Parathyroid adenoma (tissue), 2 donors: ENCODE measurements at regions not wholly inside any gene's neighbourhood (a gene's known extent, or its start where the extent isn't known, plus 50 kb on each side); places are given as distances from the start of the nearest gene placed in this dataset.

Source experiments
- H2AFZ ChIP-seq: fragments of 300-600 bp; sonication (generic); one replicate; pipeline ENCODE4 v1.7.0; 2017; ENCODE audit warnings: antibody characterized with exemption, mild to moderate bottlenecking
- H3K27ac ChIP-seq: fragments of 300-600 bp; sonication (generic); one replicate; pipeline ENCODE4 v1.7.0; 2017
- H3K27me3 ChIP-seq: fragments of 300-600 bp; sonication (generic); one replicate; pipeline ENCODE4 v1.7.0; 2017; ENCODE audit warnings: low read length; ENCODE audit not compliant: control insufficient read depth, insufficient read depth
- H3K36me3 ChIP-seq: fragments of 300-600 bp; sonication (generic); one replicate; pipeline ENCODE4 v1.7.0; 2017; ENCODE audit warnings: low read length; ENCODE audit not compliant: control insufficient read depth, insufficient read depth
- H3K4me1 ChIP-seq: fragments of 300-600 bp; sonication (generic); one replicate; pipeline ENCODE4 v1.7.0; 2017; ENCODE audit warnings: control low read depth
- H3K4me2 ChIP-seq: fragments of 300-600 bp; sonication (generic); one replicate; pipeline ENCODE4 v1.7.0; 2017; ENCODE audit warnings: low read length
- H3K4me3 ChIP-seq: fragments of 300-600 bp; sonication (generic); one replicate; pipeline ENCODE4 v1.7.0; 2017; ENCODE audit warnings: low read depth, low read length
- H3K79me2 ChIP-seq: fragments of 300-600 bp; sonication (generic); one replicate; pipeline ENCODE4 v1.7.0; 2017; ENCODE audit warnings: control low read depth
- H3K9ac ChIP-seq: fragments of 300-600 bp; sonication (generic); one replicate; pipeline ENCODE4 v1.7.0; 2017; ENCODE audit warnings: mild to moderate bottlenecking
- H3K9me3 ChIP-seq: fragments of 300-600 bp; sonication (generic); one replicate; pipeline ENCODE4 v1.7.0; 2017; ENCODE audit warnings: low read length; ENCODE audit not compliant: control insufficient read depth
- TF ChIP-seq, protein P1 (sequence below): fragments of 300-600 bp; sonication (generic); IDR thresholded peaks from one replicate; pipeline ENCODE4 v1.7.0; 2017; ENCODE audit warnings: antibody characterized with exemption, mild to moderate bottlenecking
- donor health status: primary hyperparathyroidism.

DNA sequence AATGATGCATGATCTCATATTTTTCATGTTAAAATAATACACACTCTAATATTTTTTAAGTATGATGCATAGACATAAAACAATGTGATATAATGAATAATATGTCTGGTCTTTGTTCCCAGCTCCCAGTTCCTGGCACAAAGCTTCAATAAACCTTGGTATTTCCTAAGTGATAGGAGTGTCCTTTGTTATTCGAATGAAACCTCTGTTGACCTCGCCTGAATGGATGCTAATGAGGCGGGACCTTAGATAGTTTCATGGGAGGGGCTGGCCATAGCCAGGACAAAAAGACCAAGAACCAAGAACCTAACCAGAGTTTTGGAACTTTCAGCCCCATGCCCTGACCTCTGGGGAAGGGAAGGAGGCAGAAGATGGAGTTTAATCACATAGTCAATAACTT lies 257.7 kb upstream of the COPS8 start:
- Histone ChIP-seq H3K79me2 (no peaks in the 10 kb centered on the region), H3K9me3 (no peaks in the 10 kb centered on the region), H3K27ac (no peak overlapping the region), H3K4me1 (no peaks in the 10 kb centered on the region), H3K4me2 (no peak overlapping the region), H3K27me3 (no peaks in the 10 kb centered on the region), H3K36me3 (no peaks in the 10 kb centered on the region), H3K9ac (no peak overlapping the region), H3K4me3 (no peak overlapping the region), H2AFZ (no peak overlapping the region)
- TF ChIP-seq, protein P1, sequence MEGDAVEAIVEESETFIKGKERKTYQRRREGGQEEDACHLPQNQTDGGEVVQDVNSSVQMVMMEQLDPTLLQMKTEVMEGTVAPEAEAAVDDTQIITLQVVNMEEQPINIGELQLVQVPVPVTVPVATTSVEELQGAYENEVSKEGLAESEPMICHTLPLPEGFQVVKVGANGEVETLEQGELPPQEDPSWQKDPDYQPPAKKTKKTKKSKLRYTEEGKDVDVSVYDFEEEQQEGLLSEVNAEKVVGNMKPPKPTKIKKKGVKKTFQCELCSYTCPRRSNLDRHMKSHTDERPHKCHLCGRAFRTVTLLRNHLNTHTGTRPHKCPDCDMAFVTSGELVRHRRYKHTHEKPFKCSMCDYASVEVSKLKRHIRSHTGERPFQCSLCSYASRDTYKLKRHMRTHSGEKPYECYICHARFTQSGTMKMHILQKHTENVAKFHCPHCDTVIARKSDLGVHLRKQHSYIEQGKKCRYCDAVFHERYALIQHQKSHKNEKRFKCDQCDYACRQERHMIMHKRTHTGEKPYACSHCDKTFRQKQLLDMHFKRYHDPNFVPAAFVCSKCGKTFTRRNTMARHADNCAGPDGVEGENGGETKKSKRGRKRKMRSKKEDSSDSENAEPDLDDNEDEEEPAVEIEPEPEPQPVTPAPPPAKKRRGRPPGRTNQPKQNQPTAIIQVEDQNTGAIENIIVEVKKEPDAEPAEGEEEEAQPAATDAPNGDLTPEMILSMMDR = no peak

DNA sequence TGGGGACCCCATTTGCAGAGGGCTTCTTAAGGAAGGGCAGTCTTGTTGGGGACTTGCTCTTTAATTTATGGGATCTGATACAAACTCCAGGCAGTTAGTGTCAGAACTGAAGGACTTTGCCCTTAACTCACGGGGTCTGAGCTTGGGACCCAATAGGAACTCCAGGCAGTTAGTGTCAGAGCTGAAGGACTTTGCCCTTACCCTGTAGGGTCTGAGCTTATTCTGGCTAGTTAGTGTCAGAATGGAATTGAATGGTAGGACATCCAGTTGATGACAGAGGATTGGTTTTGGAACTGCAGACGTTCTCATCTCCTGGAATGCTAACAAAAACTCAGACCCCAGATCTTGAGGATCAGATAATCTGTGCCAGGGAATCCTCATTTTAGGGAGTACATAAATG lies 256.9 kb upstream of the COPS8 start:
- H3K4me1 ChIP-seq = no peaks in the 10 kb centered on the region
- no peak overlapping the region for H3K4me2 ChIP-seq
- H3K9me3 ChIP-seq = no peaks in the 10 kb centered on the region
- no peak overlapping the region for H3K4me3 ChIP-seq
- no peaks in the 10 kb centered on the region for H3K79me2 ChIP-seq
- H3K36me3 ChIP-seq = no peaks in the 10 kb centered on the region
- no peak overlapping the region for H3K9ac ChIP-seq
- H3K27me3 ChIP-seq = no peaks in the 10 kb centered on the region
- no peak overlapping the region for H3K27ac ChIP-seq
- no peak overlapping the region for H2AFZ ChIP-seq
- TF ChIP-seq, protein P1 = no peak

DNA sequence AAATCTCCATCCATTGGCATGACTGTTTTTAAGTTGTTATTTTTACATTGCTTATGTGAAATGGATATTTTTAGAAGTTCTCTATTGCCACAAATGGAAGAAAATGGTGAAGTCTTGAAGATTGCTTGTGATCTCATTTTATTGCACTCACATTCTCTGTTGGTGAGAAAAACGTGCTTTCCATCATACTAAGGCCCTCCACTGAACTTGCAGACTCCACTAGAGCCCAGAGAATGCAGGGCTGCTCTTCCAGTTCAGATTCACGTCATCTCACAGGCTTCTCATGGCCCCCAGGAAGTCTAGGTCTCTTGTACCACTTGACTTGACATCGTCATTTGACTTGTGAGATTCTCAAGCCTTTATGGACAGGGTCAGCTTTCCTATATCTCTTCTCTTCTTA lies 254.8 kb upstream of the COPS8 start:
- Histone ChIP-seq H3K4me2 (no peak overlapping the region), H3K27me3 (no peaks in the 10 kb centered on the region), H3K9ac (no peak overlapping the region), H3K27ac (no peak overlapping the region), H3K9me3 (no peaks in the 10 kb centered on the region), H2AFZ (no peak overlapping the region), H3K79me2 (no peaks in the 10 kb centered on the region), H3K36me3 (no peaks in the 10 kb centered on the region), H3K4me3 (no peak overlapping the region), H3K4me1 (no peaks in the 10 kb centered on the region)
- TF ChIP-seq, protein P1 = no peak

DNA sequence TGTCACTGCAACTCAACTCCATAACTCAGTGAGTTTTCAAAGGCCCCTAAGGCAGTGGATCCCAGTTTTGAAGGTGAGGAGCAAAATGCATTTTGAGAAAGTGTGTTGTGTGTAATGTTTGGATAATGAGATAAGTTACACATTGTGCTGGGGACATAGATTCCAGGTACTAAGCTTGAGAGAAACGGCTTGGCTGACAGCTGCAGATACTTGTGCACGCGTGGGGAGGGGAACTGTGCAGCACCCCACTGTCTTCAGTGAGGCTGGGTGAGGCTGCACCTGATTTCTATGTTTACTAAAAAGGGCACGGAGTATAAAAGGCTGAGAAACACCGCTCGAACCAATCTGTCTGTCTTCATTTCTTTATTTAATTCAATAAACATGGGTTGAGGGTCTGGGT lies 254.0 kb upstream of the COPS8 start:
- no peak overlapping the region for H2AFZ ChIP-seq
- H3K27ac ChIP-seq = no peak overlapping the region
- no peak overlapping the region for H3K4me3 ChIP-seq
- no peaks in the 10 kb centered on the region for H3K27me3 ChIP-seq
- TF ChIP-seq, protein P1 = no peak
- H3K36me3 ChIP-seq = no peaks in the 10 kb centered on the region
- H3K9ac ChIP-seq = no peak overlapping the region
- no peaks in the 10 kb centered on the region for H3K9me3 ChIP-seq
- no peaks in the 10 kb centered on the region for H3K4me1 ChIP-seq
- H3K79me2 ChIP-seq = no peaks in the 10 kb centered on the region
- H3K4me2 ChIP-seq = no peak overlapping the region

DNA sequence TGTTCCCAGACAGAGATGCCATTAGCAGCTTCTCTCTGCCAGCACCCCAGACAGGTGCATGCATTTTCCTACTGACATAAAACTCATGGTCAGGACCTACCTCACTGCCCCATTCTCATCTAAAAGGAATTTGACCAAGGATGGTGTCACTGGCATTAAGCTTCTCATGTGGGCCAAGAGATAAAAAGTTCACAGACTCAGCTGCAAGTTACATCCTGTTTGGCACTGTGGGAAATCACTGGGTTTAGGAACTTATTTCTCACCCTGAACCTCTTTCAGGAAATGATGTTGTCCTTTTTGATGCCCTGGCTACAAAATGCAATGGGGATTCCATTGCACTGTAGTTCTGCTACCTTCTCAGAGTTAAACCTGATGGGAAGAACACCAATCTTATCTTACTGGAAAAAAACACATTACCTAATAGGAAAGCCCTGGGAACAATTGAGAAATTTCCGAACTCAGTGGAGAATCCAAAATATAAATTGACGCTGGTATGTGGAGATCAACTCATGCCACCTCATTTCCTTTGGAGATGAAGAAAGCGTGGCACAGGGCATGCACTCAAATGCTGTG lies 252.1 kb upstream of the COPS8 start:
- H3K9ac ChIP-seq = no peak overlapping the region
- no peak overlapping the region for H3K4me2 ChIP-seq
- no peak overlapping the region for H3K4me3 ChIP-seq
- TF ChIP-seq, protein P1 = no peak
- no peaks in the 10 kb centered on the region for H3K4me1 ChIP-seq
- no peaks in the 10 kb centered on the region for H3K27me3 ChIP-seq
- H3K27ac ChIP-seq = no peak overlapping the region
- H3K79me2 ChIP-seq = no peaks in the 10 kb centered on the region
- no peaks in the 10 kb centered on the region for H3K36me3 ChIP-seq
- H2AFZ ChIP-seq = no peak overlapping the region
- peaks cover 2% of the 10 kb centered on the region for H3K9me3 ChIP-seq
